ENCODE measurements at regions not wholly inside any gene's neighbourhood (a gene's known extent, or its start where the extent isn't known, plus 50 kb on each side); places are given as distances from the start of the nearest gene placed in this dataset.

DNA sequence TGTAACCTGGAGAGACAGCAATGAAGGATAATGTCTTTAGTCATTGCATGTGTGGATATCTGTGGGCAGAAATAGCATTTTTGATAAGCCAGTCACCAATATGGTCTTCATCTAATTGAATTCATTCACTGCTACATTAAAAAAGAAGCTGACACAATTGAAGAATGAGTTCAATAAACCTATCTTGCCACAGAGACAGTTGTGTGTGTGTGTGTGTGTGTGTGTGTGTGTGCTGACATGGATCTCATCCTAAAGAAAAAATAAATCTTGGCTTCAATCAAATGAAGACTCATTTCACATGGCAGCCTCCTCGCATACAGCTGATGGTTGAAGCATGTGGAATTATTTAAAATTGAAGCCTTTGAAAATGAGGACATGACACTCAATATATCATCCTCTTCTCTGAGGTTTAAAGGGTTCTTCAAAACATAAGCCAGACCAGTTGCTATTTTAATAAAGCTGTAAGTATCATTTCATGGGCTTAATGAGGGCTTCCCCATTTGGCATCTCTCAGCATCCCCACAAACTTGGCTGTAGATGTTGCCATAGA is 118.5 kb upstream of the PTPN3 start:
- Mint-ChIP-seq H3K4me1 (no peaks in the 10 kb centered on the region), H3K9me3 (peaks cover 0 to 5% (median 0%) of the 10 kb centered on the region in 7 donors), H3K27ac (no peak overlapping the region), H3K27me3 (no peaks in the 10 kb centered on the region), H3K36me3 (no peaks in the 10 kb centered on the region), H3K4me3 (no peak overlapping the region)
- Histone ChIP-seq H3K36me3 (ENCODE audit: control insufficient read depth, insufficient read depth, low read length) (no peaks in the 10 kb centered on the region), H3K27me3 (ENCODE audit: control insufficient read depth, insufficient read depth, low read length) (peaks cover 2% of the 10 kb centered on the region), H3K27ac (ENCODE audit: insufficient read depth, low read length, poor library complexity, severe bottlenecking) (no peak overlapping the region), H3K4me1 (ENCODE audit: control insufficient read depth, insufficient read depth, low read length, poor library complexity, severe bottlenecking) (no peaks in the 10 kb centered on the region), H3K9me3 (ENCODE audit: control insufficient read depth in 2 of 2, low read length in 2 of 2) (no peaks in the 10 kb centered on the region), H3K4me3 (ENCODE audit: low read depth, low read length) (no peak overlapping the region)
- no peak for ATAC-seq (ENCODE audit: low read depth in 2 of 2)
- DNase-seq, result no peak

- Histone ChIP-seq H3K36me3 (ENCODE audit: control insufficient read depth, insufficient read depth, low read length) (no peaks in the 10 kb centered on the region), H3K27ac (ENCODE audit: insufficient read depth, low read length, poor library complexity, severe bottlenecking) (no peak overlapping the region), H3K4me3 (ENCODE audit: low read depth, low read length) (no peak overlapping the region), H3K27me3 (ENCODE audit: control insufficient read depth, insufficient read depth, low read length) (peaks cover 2% of the 10 kb centered on the region), H3K4me1 (ENCODE audit: control insufficient read depth, insufficient read depth, low read length, poor library complexity, severe bottlenecking) (no peaks in the 10 kb centered on the region), H3K9me3 (ENCODE audit: control insufficient read depth in 2 of 2, low read length in 2 of 2) (no peaks in the 10 kb centered on the region)
- Mint-ChIP-seq H3K4me1 (no peaks in the 10 kb centered on the region), H3K4me3 (no peak overlapping the region), H3K36me3 (peaks cover 3% of the 10 kb centered on the region), H3K27me3 (peaks cover 5% of the 10 kb centered on the region), H3K9me3 (peaks cover 0 to 5% (median 0%) of the 10 kb centered on the region in 7 donors), H3K27ac (no peak overlapping the region)
- DNase-seq, result no peak
- no peak for ATAC-seq (ENCODE audit: low read depth in 2 of 2)
These were observed 121.2 kb upstream of the PTPN3 start for GRCh38 chr9:109619310-109619709.

DNA sequence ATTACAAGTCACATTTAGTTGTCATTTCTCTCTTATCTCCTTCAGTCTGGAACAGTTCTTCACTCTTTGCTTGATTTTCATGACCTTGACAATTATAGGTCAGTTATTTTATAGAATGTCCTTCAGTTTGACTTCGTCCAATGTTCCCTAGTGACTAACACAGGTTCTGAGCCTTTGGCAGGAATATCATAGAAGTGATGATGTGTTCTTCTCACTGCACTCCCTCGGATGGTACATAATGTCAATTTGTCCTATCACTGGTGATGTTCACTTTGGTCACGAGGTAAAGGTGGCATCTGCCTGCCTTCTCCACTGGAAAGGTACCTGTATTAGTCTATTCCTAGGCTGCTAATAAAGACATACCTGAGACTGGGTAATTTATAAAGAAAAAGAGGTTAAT is 126.0 kb upstream of the PTPN3 start:
- Mint-ChIP-seq H3K27me3 (peaks cover 13% of the 10 kb centered on the region), H3K9me3 (peaks cover 0 to 4% (median 3%) of the 10 kb centered on the region in 7 donors), H3K4me1 (no peaks in the 10 kb centered on the region), H3K27ac (no peak overlapping the region), H3K4me3 (no peak overlapping the region), H3K36me3 (peaks cover 3% of the 10 kb centered on the region)
- Histone ChIP-seq H3K27ac (ENCODE audit: insufficient read depth, low read length, poor library complexity, severe bottlenecking) (no peak overlapping the region), H3K9me3 (ENCODE audit: control insufficient read depth in 2 of 2, low read length in 2 of 2) (no peaks in the 10 kb centered on the region), H3K27me3 (ENCODE audit: control insufficient read depth, insufficient read depth, low read length) (no peaks in the 10 kb centered on the region), H3K36me3 (ENCODE audit: control insufficient read depth, insufficient read depth, low read length) (no peaks in the 10 kb centered on the region), H3K4me1 (ENCODE audit: control insufficient read depth, insufficient read depth, low read length, poor library complexity, severe bottlenecking) (no peaks in the 10 kb centered on the region), H3K4me3 (ENCODE audit: low read depth, low read length) (no peak overlapping the region)
- no peak for ATAC-seq (ENCODE audit: low read depth in 2 of 2)
- no peak for DNase-seq

- Mint-ChIP-seq H3K9me3 (peaks cover 0 to 4% (median 3%) of the 10 kb centered on the region in 7 donors), H3K4me1 (no peaks in the 10 kb centered on the region), H3K36me3 (peaks cover 3% of the 10 kb centered on the region), H3K4me3 (no peak overlapping the region), H3K27me3 (peaks cover 15% of the 10 kb centered on the region), H3K27ac (no peak overlapping the region)
- DNase-seq, result no peak
- Histone ChIP-seq H3K36me3 (ENCODE audit: control insufficient read depth, insufficient read depth, low read length) (no peaks in the 10 kb centered on the region), H3K4me3 (ENCODE audit: low read depth, low read length) (no peak overlapping the region), H3K9me3 (ENCODE audit: control insufficient read depth in 2 of 2, low read length in 2 of 2) (no peaks in the 10 kb centered on the region), H3K27ac (ENCODE audit: insufficient read depth, low read length, poor library complexity, severe bottlenecking) (no peak overlapping the region), H3K4me1 (ENCODE audit: control insufficient read depth, insufficient read depth, low read length, poor library complexity, severe bottlenecking) (no peaks in the 10 kb centered on the region), H3K27me3 (ENCODE audit: control insufficient read depth, insufficient read depth, low read length) (no peaks in the 10 kb centered on the region)
- no peak for ATAC-seq (ENCODE audit: low read depth in 2 of 2)
These were observed 126.8 kb upstream of the PTPN3 start for GRCh38 chr9:109624896-109625295.

DNA sequence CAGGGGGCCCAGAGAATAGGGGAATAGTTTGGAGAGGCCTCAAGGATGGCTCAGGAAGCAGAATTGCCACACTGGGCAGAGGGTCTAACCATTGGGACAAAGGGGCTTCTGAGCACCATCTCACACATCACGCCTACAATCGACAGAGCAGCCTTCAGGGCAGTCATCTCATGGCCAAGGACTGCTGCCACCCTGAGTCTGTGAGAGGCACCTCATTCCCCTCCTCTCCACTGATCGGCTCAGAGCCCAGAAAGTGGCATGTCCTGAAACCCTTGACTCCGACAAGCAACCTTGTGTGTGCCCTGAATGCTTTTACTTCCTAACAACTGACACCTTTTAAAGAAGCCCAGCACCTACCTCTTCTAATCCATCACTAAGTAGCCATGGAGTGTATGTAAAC is 128.9 kb upstream of the PTPN3 start:
- peaks cover 0 to 5% (median 2%) of the 10 kb centered on the region in 7 donors for H3K9me3 Mint-ChIP-seq
- H3K4me1 ChIP-seq (ENCODE audit: control insufficient read depth, insufficient read depth, low read length, poor library complexity, severe bottlenecking), result no peaks in the 10 kb centered on the region
- H3K4me3 Mint-ChIP-seq, result no peak overlapping the region
- no peak for ATAC-seq (ENCODE audit: low read depth in 2 of 2)
- no peak overlapping the region for H3K27ac Mint-ChIP-seq
- H3K4me3 ChIP-seq (ENCODE audit: low read depth, low read length), result no peak overlapping the region
- H3K27me3 ChIP-seq (ENCODE audit: control insufficient read depth, insufficient read depth, low read length), result no peaks in the 10 kb centered on the region
- DNase-seq, result no peak
- H3K27me3 Mint-ChIP-seq, result peaks cover 15% of the 10 kb centered on the region
- peaks cover 3% of the 10 kb centered on the region for H3K36me3 Mint-ChIP-seq
- H3K9me3 ChIP-seq (ENCODE audit: control insufficient read depth in 2 of 2, low read length in 2 of 2), result no peaks in the 10 kb centered on the region
- H3K4me1 Mint-ChIP-seq, result no peaks in the 10 kb centered on the region
- no peaks in the 10 kb centered on the region for H3K36me3 ChIP-seq (ENCODE audit: control insufficient read depth, insufficient read depth, low read length)
- no peak overlapping the region for H3K27ac ChIP-seq (ENCODE audit: insufficient read depth, low read length, poor library complexity, severe bottlenecking)

DNA sequence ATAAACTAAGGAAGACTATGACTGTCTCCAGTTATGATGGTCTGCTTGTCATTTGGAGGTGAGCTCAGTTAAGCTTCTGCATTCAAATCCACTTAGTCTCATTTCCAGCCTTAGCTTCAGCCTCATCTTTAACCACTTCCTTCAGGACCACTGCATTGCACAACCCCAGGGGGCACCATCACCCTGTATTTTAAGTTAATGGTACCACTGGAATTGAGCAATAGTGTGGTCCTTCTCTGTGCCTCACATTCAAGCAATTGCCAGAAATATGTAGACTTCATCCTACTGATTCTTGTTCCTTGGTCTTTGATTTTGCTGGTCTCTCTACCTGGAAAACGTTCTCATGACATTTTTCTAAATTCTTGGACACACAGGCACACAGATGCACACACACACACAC is 131.5 kb upstream of the PTPN3 start:
- Histone ChIP-seq H3K4me1 (ENCODE audit: control insufficient read depth, insufficient read depth, low read length, poor library complexity, severe bottlenecking) (no peaks in the 10 kb centered on the region), H3K36me3 (ENCODE audit: control insufficient read depth, insufficient read depth, low read length) (no peaks in the 10 kb centered on the region), H3K4me3 (ENCODE audit: low read depth, low read length) (no peak overlapping the region), H3K27ac (ENCODE audit: insufficient read depth, low read length, poor library complexity, severe bottlenecking) (no peak overlapping the region), H3K27me3 (ENCODE audit: control insufficient read depth, insufficient read depth, low read length) (no peaks in the 10 kb centered on the region), H3K9me3 (ENCODE audit: control insufficient read depth in 2 of 2, low read length in 2 of 2) (no peaks in the 10 kb centered on the region)
- peaks cover 10% of the 10 kb centered on the region for H3K27me3 Mint-ChIP-seq
- no peak for DNase-seq
- H3K4me1 Mint-ChIP-seq, result no peaks in the 10 kb centered on the region
- ATAC-seq (ENCODE audit: low read depth in 2 of 2), result no peak
- no peak overlapping the region for H3K27ac Mint-ChIP-seq
- H3K4me3 Mint-ChIP-seq, result no peak overlapping the region
- no peaks in the 10 kb centered on the region for H3K36me3 Mint-ChIP-seq
- peaks cover 0 to 4% (median 3%) of the 10 kb centered on the region in 7 donors for H3K9me3 Mint-ChIP-seq

- Mint-ChIP-seq H3K4me3 (no peak overlapping the region), H3K4me1 (no peaks in the 10 kb centered on the region), H3K27ac (no peak overlapping the region), H3K27me3 (peaks cover 13% of the 10 kb centered on the region), H3K9me3 (peaks cover 0 to 4% (median 0%) of the 10 kb centered on the region in 7 donors), H3K36me3 (no peaks in the 10 kb centered on the region)
- Histone ChIP-seq H3K27me3 (ENCODE audit: control insufficient read depth, insufficient read depth, low read length) (peaks cover 5% of the 10 kb centered on the region), H3K36me3 (ENCODE audit: control insufficient read depth, insufficient read depth, low read length) (no peaks in the 10 kb centered on the region), H3K4me3 (ENCODE audit: low read depth, low read length) (no peak overlapping the region), H3K4me1 (ENCODE audit: control insufficient read depth, insufficient read depth, low read length, poor library complexity, severe bottlenecking) (no peaks in the 10 kb centered on the region), H3K9me3 (ENCODE audit: control insufficient read depth in 2 of 2, low read length in 2 of 2) (no peaks in the 10 kb centered on the region), H3K27ac (ENCODE audit: insufficient read depth, low read length, poor library complexity, severe bottlenecking) (no peak overlapping the region)
- DNase-seq (no peak), ATAC-seq (ENCODE audit: low read depth in 2 of 2) (no peak)
These were observed 134.7 kb upstream of the PTPN3 start for GRCh38 chr9:109632817-109633216.

- H3K9me3 ChIP-seq (ENCODE audit: control insufficient read depth in 2 of 2, low read length in 2 of 2), result peaks cover 0 to 2% of the 10 kb centered on the region in 2 experiments
- H3K27ac ChIP-seq (ENCODE audit: insufficient read depth, low read length, poor library complexity, severe bottlenecking), result no peak overlapping the region
- H3K4me3 Mint-ChIP-seq, result no peak overlapping the region
- no peaks in the 10 kb centered on the region for H3K4me1 Mint-ChIP-seq
- peaks cover 0 to 10% (median 0%) of the 10 kb centered on the region in 7 donors for H3K9me3 Mint-ChIP-seq
- H3K4me3 ChIP-seq (ENCODE audit: low read depth, low read length), result no peak overlapping the region
- ATAC-seq (ENCODE audit: low read depth in 2 of 2), result no peak
- H3K4me1 ChIP-seq (ENCODE audit: control insufficient read depth, insufficient read depth, low read length, poor library complexity, severe bottlenecking), result no peaks in the 10 kb centered on the region
- peaks cover 53% of the 10 kb centered on the region for H3K27me3 Mint-ChIP-seq
- H3K27ac Mint-ChIP-seq, result no peak overlapping the region
- DNase-seq, result no peak
- no peaks in the 10 kb centered on the region for H3K36me3 ChIP-seq (ENCODE audit: control insufficient read depth, insufficient read depth, low read length)
- peaks cover 22% of the 10 kb centered on the region for H3K27me3 ChIP-seq (ENCODE audit: control insufficient read depth, insufficient read depth, low read length)
- no peaks in the 10 kb centered on the region for H3K36me3 Mint-ChIP-seq
These were observed 140.1 kb upstream of the PALM2AKAP2 start for GRCh38 chr9:109639674-109640579.

Measured in CD4-positive, CD25-positive, alpha-beta regulatory T cell (primary cell).